Parathyroid adenoma (tissue), 2 donors: ENCODE measurements at regions not wholly inside any gene's neighbourhood (a gene's known extent, or its start where the extent isn't known, plus 50 kb on each side); places are given as distances from the start of the nearest gene placed in this dataset.

Experiments
- H2AFZ ChIP-seq: fragments of 300-600 bp; sonication (generic); one replicate; pipeline ENCODE4 v1.7.0; 2017; ENCODE audit warnings: antibody characterized with exemption, mild to moderate bottlenecking
- H3K27ac ChIP-seq: fragments of 300-600 bp; sonication (generic); one replicate; pipeline ENCODE4 v1.7.0; 2017
- H3K27me3 ChIP-seq: fragments of 300-600 bp; sonication (generic); one replicate; pipeline ENCODE4 v1.7.0; 2017; ENCODE audit warnings: low read length; ENCODE audit not compliant: control insufficient read depth, insufficient read depth
- H3K36me3 ChIP-seq: fragments of 300-600 bp; sonication (generic); one replicate; pipeline ENCODE4 v1.7.0; 2017; ENCODE audit warnings: low read length; ENCODE audit not compliant: control insufficient read depth, insufficient read depth
- H3K4me1 ChIP-seq: fragments of 300-600 bp; sonication (generic); one replicate; pipeline ENCODE4 v1.7.0; 2017; ENCODE audit warnings: control low read depth
- H3K4me2 ChIP-seq: fragments of 300-600 bp; sonication (generic); one replicate; pipeline ENCODE4 v1.7.0; 2017; ENCODE audit warnings: low read length
- H3K4me3 ChIP-seq: fragments of 300-600 bp; sonication (generic); one replicate; pipeline ENCODE4 v1.7.0; 2017; ENCODE audit warnings: low read depth, low read length
- H3K79me2 ChIP-seq: fragments of 300-600 bp; sonication (generic); one replicate; pipeline ENCODE4 v1.7.0; 2017; ENCODE audit warnings: control low read depth
- H3K9ac ChIP-seq: fragments of 300-600 bp; sonication (generic); one replicate; pipeline ENCODE4 v1.7.0; 2017; ENCODE audit warnings: mild to moderate bottlenecking
- H3K9me3 ChIP-seq: fragments of 300-600 bp; sonication (generic); one replicate; pipeline ENCODE4 v1.7.0; 2017; ENCODE audit warnings: low read length; ENCODE audit not compliant: control insufficient read depth
- CTCF ChIP-seq: fragments of 300-600 bp; sonication (generic); IDR thresholded peaks from one replicate; pipeline ENCODE4 v1.7.0; 2017; ENCODE audit warnings: antibody characterized with exemption, mild to moderate bottlenecking
- donor health status: primary hyperparathyroidism.

GRCh38 chr12:13790317-13790716 is 191.1 kb downstream of the GRIN2B start:
- Histone ChIP-seq H3K36me3 (no peaks in the 10 kb centered on the region), H3K4me2 (no peak overlapping the region), H3K27ac (no peak overlapping the region), H2AFZ (no peak overlapping the region), H3K4me1 (no peaks in the 10 kb centered on the region), H3K9me3 (no peaks in the 10 kb centered on the region), H3K27me3 (no peaks in the 10 kb centered on the region), H3K4me3 (no peak overlapping the region), H3K9ac (no peak overlapping the region), H3K79me2 (no peaks in the 10 kb centered on the region)
- TF ChIP-seq CTCF = no peak

DNA sequence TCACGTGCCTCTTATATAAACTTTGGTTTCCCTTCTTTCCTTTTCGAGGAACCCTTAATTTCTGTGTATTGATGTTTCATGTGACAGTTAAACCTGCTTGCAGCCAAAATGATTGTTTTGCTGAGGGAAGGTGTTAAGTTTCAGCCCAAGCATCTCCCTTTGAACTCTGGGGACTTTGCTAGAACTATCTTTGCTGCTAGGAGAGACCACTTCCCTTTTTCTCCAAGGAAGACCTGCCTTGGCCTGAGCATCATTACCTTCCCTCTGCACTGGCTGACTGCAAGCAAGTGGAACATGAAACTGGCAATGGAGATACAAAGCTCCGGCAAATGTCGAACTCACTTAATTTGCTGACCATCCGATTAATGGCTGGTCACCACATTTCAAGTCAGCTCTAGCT is 192.8 kb downstream of the GRIN2B start:
- Histone ChIP-seq H3K27me3 (no peaks in the 10 kb centered on the region), H2AFZ (no peak overlapping the region), H3K36me3 (no peaks in the 10 kb centered on the region), H3K9me3 (no peaks in the 10 kb centered on the region), H3K9ac (no peak overlapping the region), H3K79me2 (no peaks in the 10 kb centered on the region), H3K4me1 (no peaks in the 10 kb centered on the region), H3K4me2 (no peak overlapping the region), H3K4me3 (no peak overlapping the region), H3K27ac (no peak overlapping the region)
- TF ChIP-seq CTCF = no peak

- Histone ChIP-seq H3K27me3 (no peaks in the 10 kb centered on the region), H3K4me1 (no peaks in the 10 kb centered on the region), H3K9me3 (no peaks in the 10 kb centered on the region), H3K27ac (no peak overlapping the region), H3K79me2 (no peaks in the 10 kb centered on the region), H3K4me3 (no peak overlapping the region), H2AFZ (no peak overlapping the region), H3K4me2 (no peak overlapping the region), H3K36me3 (no peaks in the 10 kb centered on the region), H3K9ac (no peak overlapping the region)
- TF ChIP-seq CTCF = no peak
Observed at GRCh38 chr12:13786646-13787045, 194.8 kb downstream of the GRIN2B start.

- H3K36me3 ChIP-seq = no peaks in the 10 kb centered on the region
- H3K27ac ChIP-seq = no peak overlapping the region
- no peak overlapping the region for H3K9ac ChIP-seq
- H3K9me3 ChIP-seq = no peaks in the 10 kb centered on the region
- no peaks in the 10 kb centered on the region for H3K4me1 ChIP-seq
- no peak overlapping the region for H2AFZ ChIP-seq
- no peaks in the 10 kb centered on the region for H3K79me2 ChIP-seq
- H3K4me2 ChIP-seq = no peak overlapping the region
- H3K27me3 ChIP-seq = no peaks in the 10 kb centered on the region
- no peak overlapping the region for H3K4me3 ChIP-seq
- TF ChIP-seq CTCF = no peak
Observed at GRCh38 chr12:13784504-13784903, 196.9 kb downstream of the GRIN2B start.

DNA sequence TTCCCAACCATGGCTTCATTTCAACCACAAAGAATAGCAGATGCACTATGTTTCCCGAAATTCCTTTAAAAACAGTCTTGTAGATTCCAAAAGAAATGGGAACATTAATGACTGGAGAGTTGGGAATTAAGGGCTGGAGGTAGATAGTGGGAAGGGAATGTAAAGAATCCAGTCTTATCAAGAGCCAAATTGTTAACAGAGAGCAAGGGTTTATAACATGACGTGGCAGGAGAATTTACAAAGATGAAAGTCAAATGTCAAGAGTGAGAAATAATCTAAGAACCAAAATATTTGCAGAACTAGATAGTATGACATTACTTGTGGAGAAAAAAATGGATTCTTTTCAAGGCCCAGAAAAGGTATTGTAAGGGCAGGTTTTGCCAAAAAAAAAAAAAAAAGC is 200.9 kb downstream of the GRIN2B start:
- no peaks in the 10 kb centered on the region for H3K27me3 ChIP-seq
- TF ChIP-seq CTCF = no peak

More for the DNA sequence above, 200.9 kb downstream of the GRIN2B start:
- Histone ChIP-seq H3K27ac (no peak overlapping the region), H3K4me3 (no peak overlapping the region), H3K9ac (no peak overlapping the region), H3K36me3 (no peaks in the 10 kb centered on the region), H3K79me2 (no peaks in the 10 kb centered on the region), H3K4me2 (no peak overlapping the region), H3K9me3 (no peaks in the 10 kb centered on the region), H3K4me1 (no peaks in the 10 kb centered on the region), H2AFZ (no peak overlapping the region)
